MCF 10A (cell line): ENCODE measurements at regions not wholly inside any gene's neighbourhood (a gene's known extent, or its start where the extent isn't known, plus 50 kb on each side); places are given as distances from the start of the nearest gene placed in this dataset.
A peak's percentile ranks its signal among the peaks of the same experiment; 100 is the strongest.

ENCODE experiments used
- BruUV-seq: library from RNA; stranded (reverse); fragments of 400-500 nt; replicated peaks from 2 replicates; lab custom pipeline; 2021; lab: Mats Ljungman, UMichigan
- CTCF ChIA-PET: fragments of 300-600 bp; sonication (Branson Sonifier 250); formaldehyde crosslinking; extraction: SDS; loops from one replicate; lab custom pipeline; 2021; ENCODE audit warnings: antibody characterized with exemption, inconsistent platforms; lab: Yijun Ruan, JAX
- POLR2A ChIA-PET: fragments of 300-600, 350-650 bp; sonication (Branson Sonifier 250); formaldehyde crosslinking; extraction: SDS; loops from one replicate; lab custom pipeline; 2020; ENCODE audit warnings: antibody characterized with exemption, inconsistent platforms; lab: Yijun Ruan, JAX
- DNase-seq: peaks from one replicate; pipeline ENCODE4 v3.0.0-alpha.2; 2018; ENCODE audit not compliant: unreplicated experiment
- H3K27ac Mint-ChIP-seq: one replicate; pipeline ENCODE4 v1.8.0; 2022; ENCODE audit warnings: mild to moderate bottlenecking, low read depth, mixed read lengths; ENCODE audit not compliant: unreplicated experiment
- H3K27me3 Mint-ChIP-seq: one replicate; pipeline ENCODE4 v1.8.0; 2022; ENCODE audit warnings: mixed read lengths; ENCODE audit not compliant: insufficient read depth, unreplicated experiment
- H3K36me3 Mint-ChIP-seq: one replicate; pipeline ENCODE4 v1.8.0; 2022; ENCODE audit warnings: mild to moderate bottlenecking, moderate library complexity, mixed read lengths; ENCODE audit not compliant: insufficient read depth, unreplicated experiment
- H3K4me1 Mint-ChIP-seq: one replicate; pipeline ENCODE4 v1.8.0; 2022; ENCODE audit warnings: mixed read lengths; ENCODE audit not compliant: insufficient read depth, unreplicated experiment
- H3K4me3 Mint-ChIP-seq: one replicate; pipeline ENCODE4 v1.8.0; 2022; ENCODE audit warnings: mild to moderate bottlenecking, moderate library complexity, mixed read lengths; ENCODE audit not compliant: unreplicated experiment
- H3K9me3 Mint-ChIP-seq: one replicate; pipeline ENCODE4 v1.8.0; 2022; ENCODE audit warnings: mixed read lengths; ENCODE audit not compliant: unreplicated experiment
- CTCF ChIP-seq: fragments of 200-600 bp; IDR thresholded peaks from one replicate; pipeline ENCODE4 v1.8.0; 2022; ENCODE audit warnings: antibody characterized with exemption, mild to moderate bottlenecking; ENCODE audit not compliant: unreplicated experiment
- intact Hi-C: fragments of 100-400 bp; cut with micrococcal nuclease; formaldehyde crosslinking; loops from 2 replicates; pipeline ENCODE4 v1.14.1; 2022

DNA sequence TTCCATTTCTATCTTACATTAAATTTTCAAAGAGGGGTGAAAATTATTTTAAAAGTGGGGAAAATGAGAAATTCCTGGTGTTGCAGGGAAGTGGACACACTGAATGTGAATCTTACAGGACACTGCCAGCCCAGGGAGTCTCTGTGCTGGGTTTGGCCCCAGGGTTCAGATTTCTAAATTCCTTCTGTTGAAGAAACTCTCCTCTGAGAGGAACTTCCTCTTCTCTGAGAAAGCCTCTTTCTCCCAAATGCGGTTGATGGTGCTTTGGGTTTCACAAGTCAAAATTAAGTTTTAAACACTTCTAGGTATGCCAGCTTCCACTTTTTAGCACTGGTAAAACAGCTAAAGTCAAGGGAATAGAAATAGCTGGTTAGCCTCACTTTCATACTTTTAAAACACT is 317.9 kb upstream of the ITGA1 start:
- TF ChIP-seq CTCF = no peak
- intact Hi-C loops = no loop called here
- H3K4me1 Mint-ChIP-seq = no peaks in the 10 kb centered on the region
- no TSS peak for BruUV-seq
- no peaks in the 10 kb centered on the region for H3K36me3 Mint-ChIP-seq
- CTCF ChIA-PET = no interaction called here
- DNase-seq = no peak
- no peak overlapping the region for H3K27ac Mint-ChIP-seq
- H3K27me3 Mint-ChIP-seq = peaks cover 40% of the 10 kb centered on the region
- H3K4me3 Mint-ChIP-seq = no peak overlapping the region
- H3K9me3 Mint-ChIP-seq = no peaks in the 10 kb centered on the region
- POLR2A ChIA-PET = no interaction called here

DNA sequence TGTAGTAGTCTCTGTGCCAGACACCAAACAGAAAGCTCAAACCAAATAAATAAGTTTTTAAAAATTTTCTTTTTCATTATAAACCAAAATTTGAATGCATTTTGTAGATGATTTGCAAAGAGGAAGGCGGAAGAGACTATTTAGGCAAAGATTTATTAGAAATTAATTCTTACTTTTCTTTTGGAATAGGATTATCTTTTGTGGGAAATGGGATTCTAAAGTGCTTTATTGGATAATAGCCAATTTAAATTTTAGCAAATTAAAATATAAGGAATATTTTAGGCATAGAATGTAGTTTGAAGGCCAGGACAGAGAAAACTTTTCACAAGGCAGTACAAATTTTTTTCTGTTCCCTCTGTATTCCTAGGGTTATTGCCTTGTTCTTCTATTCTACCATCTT is 311.4 kb upstream of the ITGA1 start:
- ChIA-PET POLR2A (no interaction called here), CTCF (no interaction called here)
- no peak overlapping the region for H3K4me3 Mint-ChIP-seq
- H3K4me1 Mint-ChIP-seq = no peaks in the 10 kb centered on the region
- H3K27me3 Mint-ChIP-seq = peaks cover 55% of the 10 kb centered on the region
- H3K36me3 Mint-ChIP-seq = no peaks in the 10 kb centered on the region
- H3K27ac Mint-ChIP-seq = no peak overlapping the region
- intact Hi-C loops = no loop called here
- H3K9me3 Mint-ChIP-seq = no peaks in the 10 kb centered on the region
- no peak for TF ChIP-seq CTCF
- DNase-seq = no peak
- no TSS peak for BruUV-seq

DNA sequence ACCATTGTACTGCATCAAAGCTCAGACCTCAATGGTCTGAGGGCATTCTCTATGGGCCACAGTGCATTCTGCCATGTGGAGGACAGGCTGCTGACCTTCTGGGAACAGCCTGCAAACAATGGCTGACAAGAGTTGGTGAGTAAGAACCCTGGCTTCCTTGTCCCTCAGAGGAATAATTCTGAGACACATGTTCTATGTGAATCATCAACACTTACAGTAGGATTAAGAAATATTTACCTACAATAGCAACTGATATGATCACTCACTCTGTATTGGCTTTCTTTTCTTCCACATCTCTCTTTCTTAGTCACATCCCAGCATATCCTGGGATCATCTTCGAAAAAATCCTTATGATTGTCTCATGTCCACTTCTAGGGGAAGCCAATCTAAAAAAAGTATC is 306.5 kb upstream of the ITGA1 start:
- Mint-ChIP-seq H3K27me3 (peaks cover 60% of the 10 kb centered on the region), H3K4me3 (no peak overlapping the region), H3K36me3 (no peaks in the 10 kb centered on the region), H3K9me3 (no peaks in the 10 kb centered on the region), H3K4me1 (no peaks in the 10 kb centered on the region), H3K27ac (no peak overlapping the region)
- TF ChIP-seq CTCF = no peak
- ChIA-PET POLR2A (no interaction called here), CTCF (no interaction called here)
- BruUV-seq = no TSS peak
- peak; percentile 12 for DNase-seq
- intact Hi-C loops = no loop called here

- ChIA-PET CTCF (no interaction called here), POLR2A (no interaction called here)
- intact Hi-C loops = no loop called here
- Mint-ChIP-seq H3K4me1 (no peaks in the 10 kb centered on the region), H3K27ac (no peak overlapping the region), H3K9me3 (no peaks in the 10 kb centered on the region), H3K36me3 (no peaks in the 10 kb centered on the region), H3K27me3 (peaks cover 63% of the 10 kb centered on the region), H3K4me3 (no peak overlapping the region)
- BruUV-seq = no TSS peak
- DNase-seq = no peak
- TF ChIP-seq CTCF = no peak
These were observed 305.9 kb upstream of the ITGA1 start for GRCh38 chr5:52481851-52482250.
